GM18511 (cell line): ENCODE measurements at regions not wholly inside any gene's neighbourhood (a gene's known extent, or its start where the extent isn't known, plus 50 kb on each side); places are given as distances from the start of the nearest gene placed in this dataset.
"Not testable (repeated sequence)": the region's sequence is repeated elsewhere in the genome, so short reads cannot be mapped to it uniquely, and the experiment has no call there.

Source experiments
- ATAC-seq: cut with Tn5 transposase; IDR thresholded peaks from one replicate; pipeline ENCODE4 v1.9.1; 2021; ENCODE audit warnings: mild to moderate bottlenecking, moderate library complexity; ENCODE audit not compliant: unreplicated experiment

- not testable (repeated sequence) for ATAC-seq
Observed at GRCh38 chr5:97234380-97234779, 51.3 kb upstream of the RIOK2 start.

- ATAC-seq, result no peak
Observed at GRCh38 chr5:97242341-97242740, 59.3 kb upstream of the RIOK2 start.

- no peak for ATAC-seq
Observed at GRCh38 chr5:97243353-97243752, 60.3 kb upstream of the RIOK2 start.

- no peak for ATAC-seq
Observed at GRCh38 chr5:97245386-97245785, 62.3 kb upstream of the RIOK2 start.

GRCh38 chr5:97250113-97250512 lies 67.1 kb upstream of the RIOK2 start:
- no peak for ATAC-seq

- no peak for ATAC-seq
Observed at GRCh38 chr5:97266076-97266475, 83.0 kb upstream of the RIOK2 start.

GRCh38 chr5:97266576-97266975 lies 83.5 kb upstream of the RIOK2 start:
- no peak for ATAC-seq

- no peak for ATAC-seq
Observed at GRCh38 chr5:97267767-97268166, 84.7 kb upstream of the RIOK2 start.

- ATAC-seq, result no peak
Observed at GRCh38 chr5:97276474-97277120, 93.5 kb upstream of the RIOK2 start.

- no peak for ATAC-seq
Observed at GRCh38 chr5:97281257-97281656, 98.2 kb upstream of the RIOK2 start.

- peak; percentile 100 for ATAC-seq
Observed at GRCh38 chr5:97297063-97297703, 114.1 kb upstream of the RIOK2 start.

- peak; percentile 19 for ATAC-seq
Observed at GRCh38 chr5:97297704-97298091, 114.7 kb upstream of the RIOK2 start.

GRCh38 chr5:97301181-97301580 lies 118.1 kb upstream of the RIOK2 start:
- ATAC-seq, result not testable (repeated sequence)

GRCh38 chr5:97338729-97339128 lies 155.7 kb upstream of the RIOK2 start:
- ATAC-seq, result no peak

GRCh38 chr5:97355775-97356174 lies 172.7 kb upstream of the RIOK2 start:
- peak; percentile 93 for ATAC-seq

- peak; percentile 67 for ATAC-seq
Observed at GRCh38 chr5:97363577-97363976, 180.5 kb upstream of the RIOK2 start.

GRCh38 chr5:97364731-97365130 lies 181.7 kb upstream of the RIOK2 start:
- no peak for ATAC-seq

GRCh38 chr5:97365163-97365845 lies 182.3 kb upstream of the RIOK2 start:
- no peak for ATAC-seq

- no peak for ATAC-seq
Observed at GRCh38 chr5:97365918-97366317, 182.9 kb upstream of the RIOK2 start.

- no peak for ATAC-seq
Observed at GRCh38 chr5:97375959-97376358, 192.9 kb upstream of the RIOK2 start.

- no peak for ATAC-seq
Observed at GRCh38 chr5:97377582-97377981, 194.5 kb upstream of the RIOK2 start.

GRCh38 chr5:97383996-97384395 lies 200.9 kb upstream of the RIOK2 start:
- ATAC-seq, result no peak
